ENCODE measurements at regions not wholly inside any gene's neighbourhood (a gene's known extent, or its start where the extent isn't known, plus 50 kb on each side); places are given as distances from the start of the nearest gene placed in this dataset.

DNA sequence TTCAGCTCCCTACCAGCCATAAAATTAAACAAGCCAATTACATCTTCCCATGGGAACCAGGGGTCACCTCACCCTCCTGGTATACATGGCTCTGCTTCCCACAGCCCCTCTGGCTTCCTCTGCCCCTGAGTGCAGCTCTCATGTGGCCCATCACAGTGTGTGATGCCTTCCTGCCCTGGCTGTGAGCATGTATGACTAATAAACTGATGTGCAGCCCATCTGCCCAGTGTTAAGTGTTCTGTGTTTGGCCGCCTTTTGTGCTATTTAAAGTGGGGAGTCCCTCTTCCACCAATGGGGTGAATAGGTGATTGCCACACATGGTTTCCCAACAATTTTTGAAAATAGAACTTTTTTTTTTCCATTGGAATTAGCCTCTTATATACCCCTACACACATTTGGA is 87.7 kb upstream of the PIEZO2 start:
- Histone ChIP-seq H3K27me3 (replicated peaks in 1 of 7) (peaks cover 0 to 4% (median 0%) of the 10 kb centered on the region in 7 donors), H3K4me1 (no peaks in the 10 kb centered on the region), H3K4me3 (no peak overlapping the region), H3K9me3 (no peaks in the 10 kb centered on the region), H3K27ac (no peak overlapping the region), H3K36me3 (no peaks in the 10 kb centered on the region)
- TF ChIP-seq CTCF (IDR thresholded peaks at IDR 0.05 in 8 of 11, conservative IDR thresholded peaks at IDR 0.05 in 3 of 11), result no peak
- TF ChIP-seq POLR2AphosphoS5 (IDR thresholded peaks at IDR 0.05), result no peak
- no peak for TF ChIP-seq POLR2A (IDR thresholded peaks at IDR 0.05)
- WGBS, 5 donors, result 80 to 94% (median 86%) methylated on average over 1 of the region's 1 CpG
- intact Hi-C loops (cut with DNase I; ENCODE audit: low total_unique reads), result no loop called here
- no peak for DNase-seq

GRCh38 chr18:11224153-11224552 is 74.8 kb upstream of the PIEZO2 start:
- 89 to 94% (median 92%) methylated on average over 7 of the region's 7 CpGs for WGBS, 5 donors
- Histone ChIP-seq H3K4me3 (no peak overlapping the region), H3K27me3 (replicated peaks in 1 of 7) (no peaks in the 10 kb centered on the region), H3K27ac (no peak overlapping the region), H3K9me3 (no peaks in the 10 kb centered on the region), H3K4me1 (no peaks in the 10 kb centered on the region), H3K36me3 (no peaks in the 10 kb centered on the region)
- no peak for DNase-seq
- intact Hi-C loops (cut with DNase I; ENCODE audit: low total_unique reads), result no loop called here
- TF ChIP-seq CTCF (IDR thresholded peaks at IDR 0.05 in 8 of 11, conservative IDR thresholded peaks at IDR 0.05 in 3 of 11) (no peak), POLR2A (IDR thresholded peaks at IDR 0.05) (no peak), POLR2AphosphoS5 (IDR thresholded peaks at IDR 0.05) (no peak)

- H3K4me1 ChIP-seq, result no peaks in the 10 kb centered on the region
- H3K36me3 ChIP-seq, result no peaks in the 10 kb centered on the region
- no peak overlapping the region for H3K4me3 ChIP-seq
- intact Hi-C loops (cut with DNase I; ENCODE audit: low total_unique reads), result no loop called here
- H3K9me3 ChIP-seq, result no peaks in the 10 kb centered on the region
- DNase-seq, result no peak
- WGBS, 5 donors, result 79 to 93% (median 87%) methylated on average over 1 of the region's 1 CpG
- no peak overlapping the region for H3K27ac ChIP-seq
- TF ChIP-seq POLR2AphosphoS5 (IDR thresholded peaks at IDR 0.05) (no peak), CTCF (IDR thresholded peaks at IDR 0.05 in 8 of 11, conservative IDR thresholded peaks at IDR 0.05 in 3 of 11) (no peak), POLR2A (IDR thresholded peaks at IDR 0.05) (no peak)
- H3K27me3 ChIP-seq (replicated peaks in 1 of 7), result no peaks in the 10 kb centered on the region
Measured at GRCh38 chr18:11219571-11219970, 70.2 kb upstream of the PIEZO2 start.

GRCh38 chr18:11215216-11215615 is 65.8 kb upstream of the PIEZO2 start:
- intact Hi-C loops (cut with DNase I; ENCODE audit: low total_unique reads), result no loop called here
- WGBS, 5 donors, result 18 to 23% (median 19%) methylated on average over 4 of the region's 4 CpGs
- no peak for DNase-seq

More at GRCh38 chr18:11215216-11215615, 65.8 kb upstream of the PIEZO2 start:
- Histone ChIP-seq H3K4me3 (no peak overlapping the region), H3K27me3 (replicated peaks in 1 of 7) (no peaks in the 10 kb centered on the region), H3K9me3 (no peaks in the 10 kb centered on the region), H3K27ac (no peak overlapping the region), H3K4me1 (no peaks in the 10 kb centered on the region), H3K36me3 (no peaks in the 10 kb centered on the region)
- TF ChIP-seq POLR2AphosphoS5 (IDR thresholded peaks at IDR 0.05) (no peak), CTCF (IDR thresholded peaks at IDR 0.05 in 8 of 11, conservative IDR thresholded peaks at IDR 0.05 in 3 of 11) (no peak)
